MM.1S (cell line): ENCODE measurements at regions not wholly inside any gene's neighbourhood (a gene's known extent, or its start where the extent isn't known, plus 50 kb on each side); places are given as distances from the start of the nearest gene placed in this dataset.

Experiments
- DNase-seq: peaks from one replicate; pipeline ENCODE4 v3.0.0-alpha.2; 2015
- H2AFZ ChIP-seq: fragments of 300-600 bp; sonication (generic); 2 replicates; pipeline ENCODE4 v1.6.0; 2016; ENCODE audit warnings: antibody characterized with exemption, low read length
- H3F3A ChIP-seq: fragments of 300-600 bp; sonication (generic); 2 replicates; pipeline ENCODE4 v1.6.1; 2016; ENCODE audit warnings: mild to moderate bottlenecking, antibody characterized with exemption, low read length, moderate library complexity, mixed read lengths; ENCODE audit not compliant: insufficient read depth
- H3K27ac ChIP-seq: fragments of 300-600 bp; sonication (generic); 2 replicates; pipeline ENCODE4 v1.5.1; 2016; ENCODE audit warnings: mild to moderate bottlenecking, low read length
- H3K27me3 ChIP-seq: fragments of 300-600 bp; sonication (generic); replicated peaks from 2 replicates; pipeline ENCODE4 v1.6.0; 2016; ENCODE audit warnings: low read length; ENCODE audit not compliant: insufficient read depth
- H3K36me3 ChIP-seq: fragments of 300-600 bp; sonication (generic); replicated peaks from 2 replicates; pipeline ENCODE4 v1.6.1; 2016; ENCODE audit warnings: mild to moderate bottlenecking, low read length, mixed read lengths; ENCODE audit not compliant: insufficient read depth
- H3K4me1 ChIP-seq: fragments of 300-600 bp; sonication (generic); 2 replicates; pipeline ENCODE4 v1.6.1; 2016; ENCODE audit warnings: low read length, mixed read lengths
- H3K4me2 ChIP-seq: fragments of 300-600 bp; sonication (generic); 2 replicates; pipeline ENCODE4 v1.6.0; 2016; ENCODE audit warnings: low read depth, low read length
- H3K4me3 ChIP-seq: fragments of 300-600 bp; sonication (generic); 2 replicates; pipeline ENCODE4 v1.5.1; 2016; ENCODE audit warnings: low read length, mixed read lengths
- H3K79me2 ChIP-seq: fragments of 300-600 bp; sonication (generic); 2 replicates; pipeline ENCODE4 v1.6.1; 2016; ENCODE audit warnings: mixed run types, low read length, mixed read lengths
- H3K9ac ChIP-seq: fragments of 300-600 bp; sonication (generic); 2 replicates; pipeline ENCODE4 v1.6.1; 2016; ENCODE audit warnings: low read length, mixed read lengths
- H3K9me2 ChIP-seq: fragments of 300-600 bp; sonication (generic); replicated peaks from 2 replicates; pipeline ENCODE4 v1.6.1; 2016; ENCODE audit warnings: mild to moderate bottlenecking, low read length, mixed read lengths; ENCODE audit not compliant: insufficient read depth
- H3K9me3 ChIP-seq: fragments of 300-600 bp; sonication (generic); replicated peaks from 2 replicates; pipeline ENCODE4 v1.6.1; 2016; ENCODE audit warnings: mild to moderate bottlenecking, low read length, mixed read lengths; ENCODE audit not compliant: insufficient read depth
- H4K20me1 ChIP-seq: fragments of 300-600 bp; sonication (generic); 2 replicates; pipeline ENCODE4 v1.6.1; 2016; ENCODE audit warnings: mild to moderate bottlenecking, low read length, moderate library complexity, mixed read lengths; ENCODE audit not compliant: insufficient read depth
- EZH2 ChIP-seq: fragments of 300-600 bp; sonication (generic); optimal IDR thresholded peaks from 2 replicates; pipeline ENCODE3; 2017; ENCODE audit warnings: low read depth, mild to moderate bottlenecking, antibody characterized with exemption, low read length, mixed read lengths
- EZH2phosphoT487 ChIP-seq: fragments of 300-600 bp; sonication (generic); IDR thresholded peaks from 2 replicates; pipeline ENCODE4 v1.6.1; 2018; ENCODE audit warnings: antibody characterized with exemption, low read length
- TF ChIP-seq, protein P1 (sequence below): fragments of 300-600 bp; sonication (generic); IDR thresholded peaks from 2 replicates; pipeline ENCODE4 v1.5.1; 2016; ENCODE audit warnings: antibody characterized with exemption, low read length, mixed read lengths

DNA sequence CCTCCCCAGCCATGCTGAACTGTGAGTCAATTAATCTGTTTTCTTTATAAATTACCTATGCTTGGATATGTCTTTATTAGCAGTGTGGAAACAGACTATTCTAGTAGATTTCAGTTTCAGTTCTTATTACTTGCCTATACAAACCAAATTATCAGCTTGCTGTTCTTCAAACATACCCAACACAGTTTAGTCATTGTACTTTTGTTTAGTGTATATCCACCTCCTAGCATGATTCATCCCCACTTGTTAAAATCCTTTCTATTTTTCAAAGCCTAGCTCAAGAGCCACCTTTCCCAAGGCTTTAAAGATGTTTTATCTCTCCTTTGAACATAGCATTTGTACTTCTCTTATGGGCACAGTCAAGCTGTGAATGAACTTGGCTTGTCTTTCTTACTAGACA lies 195.6 kb upstream of the ZRANB2 start:
- Histone ChIP-seq H2AFZ (no peak overlapping the region), H3K9me2 (no peaks in the 10 kb centered on the region), H3K4me3 (no peak overlapping the region), H4K20me1 (no peaks in the 10 kb centered on the region), H3K79me2 (no peaks in the 10 kb centered on the region), H3K4me2 (no peak overlapping the region), H3K27me3 (no peaks in the 10 kb centered on the region), H3K9ac (no peak overlapping the region), H3K27ac (no peak overlapping the region), H3F3A (no peaks in the 10 kb centered on the region), H3K4me1 (no peaks in the 10 kb centered on the region), H3K9me3 (no peaks in the 10 kb centered on the region), H3K36me3 (no peaks in the 10 kb centered on the region)
- TF ChIP-seq EZH2 (no peak), EZH2phosphoT487 (no peak)
- TF ChIP-seq, protein P1, sequence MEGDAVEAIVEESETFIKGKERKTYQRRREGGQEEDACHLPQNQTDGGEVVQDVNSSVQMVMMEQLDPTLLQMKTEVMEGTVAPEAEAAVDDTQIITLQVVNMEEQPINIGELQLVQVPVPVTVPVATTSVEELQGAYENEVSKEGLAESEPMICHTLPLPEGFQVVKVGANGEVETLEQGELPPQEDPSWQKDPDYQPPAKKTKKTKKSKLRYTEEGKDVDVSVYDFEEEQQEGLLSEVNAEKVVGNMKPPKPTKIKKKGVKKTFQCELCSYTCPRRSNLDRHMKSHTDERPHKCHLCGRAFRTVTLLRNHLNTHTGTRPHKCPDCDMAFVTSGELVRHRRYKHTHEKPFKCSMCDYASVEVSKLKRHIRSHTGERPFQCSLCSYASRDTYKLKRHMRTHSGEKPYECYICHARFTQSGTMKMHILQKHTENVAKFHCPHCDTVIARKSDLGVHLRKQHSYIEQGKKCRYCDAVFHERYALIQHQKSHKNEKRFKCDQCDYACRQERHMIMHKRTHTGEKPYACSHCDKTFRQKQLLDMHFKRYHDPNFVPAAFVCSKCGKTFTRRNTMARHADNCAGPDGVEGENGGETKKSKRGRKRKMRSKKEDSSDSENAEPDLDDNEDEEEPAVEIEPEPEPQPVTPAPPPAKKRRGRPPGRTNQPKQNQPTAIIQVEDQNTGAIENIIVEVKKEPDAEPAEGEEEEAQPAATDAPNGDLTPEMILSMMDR, result no peak
- DNase-seq, result no peak

DNA sequence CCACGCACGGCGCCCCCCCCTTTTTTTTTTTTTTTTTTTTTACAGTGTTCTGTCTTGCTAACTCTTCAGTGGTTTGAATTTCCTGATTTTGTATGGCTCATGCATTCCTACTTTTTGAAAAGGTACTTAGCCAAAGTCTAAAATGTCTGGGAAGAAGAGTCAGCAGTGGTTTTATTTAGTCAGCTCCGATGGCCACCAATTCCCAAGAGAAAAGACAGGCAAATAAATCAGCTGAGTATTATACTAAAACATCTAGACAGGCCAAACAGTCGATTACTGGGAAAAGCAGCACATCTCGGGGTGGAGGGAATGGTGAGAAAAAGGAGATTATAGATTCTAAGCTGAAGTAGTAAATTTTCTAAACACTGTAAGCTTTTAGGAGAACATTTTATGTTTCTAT lies 192.5 kb upstream of the ZRANB2 start:
- no peak overlapping the region for H3K4me2 ChIP-seq
- no peaks in the 10 kb centered on the region for H3K27me3 ChIP-seq
- TF ChIP-seq EZH2phosphoT487 (no peak), EZH2 (no peak)
- TF ChIP-seq, protein P1, result no peak
- no peaks in the 10 kb centered on the region for H3K4me1 ChIP-seq
- no peaks in the 10 kb centered on the region for H3K9me3 ChIP-seq
- H3K4me3 ChIP-seq, result no peak overlapping the region
- H4K20me1 ChIP-seq, result no peaks in the 10 kb centered on the region
- H3K36me3 ChIP-seq, result no peaks in the 10 kb centered on the region
- no peak overlapping the region for H3K9ac ChIP-seq
- no peaks in the 10 kb centered on the region for H3F3A ChIP-seq
- DNase-seq, result no peak
- H3K9me2 ChIP-seq, result no peaks in the 10 kb centered on the region
- H2AFZ ChIP-seq, result no peak overlapping the region
- H3K27ac ChIP-seq, result no peak overlapping the region
- H3K79me2 ChIP-seq, result no peaks in the 10 kb centered on the region

DNA sequence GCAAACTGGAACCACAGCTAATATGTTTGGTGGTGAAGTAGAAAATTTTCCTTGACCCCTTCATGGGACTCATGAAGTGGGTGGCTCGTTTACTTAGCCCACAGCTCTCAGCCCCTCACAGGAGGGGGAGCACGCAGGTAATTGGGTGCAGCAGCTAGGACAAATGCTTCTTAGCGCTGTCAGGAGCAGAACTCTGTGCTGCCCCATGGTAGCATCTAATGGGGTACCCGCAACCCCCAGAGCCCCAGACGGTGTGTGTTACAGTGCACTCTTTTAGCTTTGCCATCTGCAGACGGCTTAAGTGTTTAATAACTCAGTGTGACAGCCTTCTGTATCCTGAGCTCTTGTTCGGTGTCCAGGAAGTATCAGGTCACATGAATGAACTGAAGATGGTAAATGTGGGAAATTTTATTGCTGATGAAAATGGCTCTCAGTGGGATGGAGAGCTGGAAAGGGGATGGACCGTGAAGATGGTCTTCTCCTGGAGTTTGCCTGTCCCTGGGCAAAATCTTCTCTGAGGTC lies 189.6 kb upstream of the ZRANB2 start:
- Histone ChIP-seq H3K36me3 (no peaks in the 10 kb centered on the region), H3K9me3 (no peaks in the 10 kb centered on the region), H3K4me3 (no peak overlapping the region), H3K4me1 (no peaks in the 10 kb centered on the region), H4K20me1 (no peaks in the 10 kb centered on the region), H2AFZ (no peak overlapping the region), H3K9me2 (no peaks in the 10 kb centered on the region), H3K9ac (no peak overlapping the region), H3F3A (no peaks in the 10 kb centered on the region), H3K27ac (no peak overlapping the region), H3K79me2 (no peaks in the 10 kb centered on the region), H3K27me3 (no peaks in the 10 kb centered on the region), H3K4me2 (no peak overlapping the region)
- no peak for DNase-seq
- no peak for TF ChIP-seq EZH2
- no peak for TF ChIP-seq EZH2phosphoT487
- TF ChIP-seq, protein P1, result no peak
